ENCODE measurements at regions not wholly inside any gene's neighbourhood (a gene's known extent, or its start where the extent isn't known, plus 50 kb on each side); places are given as distances from the start of the nearest gene placed in this dataset.

DNA sequence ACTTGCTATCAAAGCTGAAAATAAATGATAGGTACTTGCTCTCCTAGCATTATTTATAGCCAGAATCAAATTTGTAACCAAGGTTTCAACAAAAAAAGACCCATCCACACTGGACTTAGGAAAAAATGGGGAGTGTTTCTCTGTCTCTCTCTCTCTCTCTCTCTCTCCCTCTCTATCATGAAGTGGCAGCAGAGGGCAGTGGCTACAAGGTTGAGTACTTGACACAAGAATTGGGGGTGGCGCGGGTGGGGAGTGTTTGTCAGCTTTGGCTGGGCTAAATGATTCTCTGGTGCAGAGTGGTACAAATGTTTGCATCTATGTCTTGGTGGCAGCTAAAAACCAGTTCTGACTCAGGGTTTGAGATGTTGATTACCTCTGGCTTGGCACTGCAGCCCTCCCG is 85.0 kb downstream of the RBM43 start:
- no peak overlapping the region for H2AFZ ChIP-seq (ENCODE audit: low read length)
- no peak for DNase-seq (ENCODE audit: insufficient read length, low spot score, missing footprints)
- H3K4me3 ChIP-seq (ENCODE audit: insufficient read depth, low read length): no peak overlapping the region
- H3K27me3 ChIP-seq (ENCODE audit: insufficient read depth, low read length): peaks cover 39% of the 10 kb centered on the region
- no peaks in the 10 kb centered on the region for H3K79me2 ChIP-seq (ENCODE audit: insufficient read depth, low read length)
- TF ChIP-seq, protein P1, sequence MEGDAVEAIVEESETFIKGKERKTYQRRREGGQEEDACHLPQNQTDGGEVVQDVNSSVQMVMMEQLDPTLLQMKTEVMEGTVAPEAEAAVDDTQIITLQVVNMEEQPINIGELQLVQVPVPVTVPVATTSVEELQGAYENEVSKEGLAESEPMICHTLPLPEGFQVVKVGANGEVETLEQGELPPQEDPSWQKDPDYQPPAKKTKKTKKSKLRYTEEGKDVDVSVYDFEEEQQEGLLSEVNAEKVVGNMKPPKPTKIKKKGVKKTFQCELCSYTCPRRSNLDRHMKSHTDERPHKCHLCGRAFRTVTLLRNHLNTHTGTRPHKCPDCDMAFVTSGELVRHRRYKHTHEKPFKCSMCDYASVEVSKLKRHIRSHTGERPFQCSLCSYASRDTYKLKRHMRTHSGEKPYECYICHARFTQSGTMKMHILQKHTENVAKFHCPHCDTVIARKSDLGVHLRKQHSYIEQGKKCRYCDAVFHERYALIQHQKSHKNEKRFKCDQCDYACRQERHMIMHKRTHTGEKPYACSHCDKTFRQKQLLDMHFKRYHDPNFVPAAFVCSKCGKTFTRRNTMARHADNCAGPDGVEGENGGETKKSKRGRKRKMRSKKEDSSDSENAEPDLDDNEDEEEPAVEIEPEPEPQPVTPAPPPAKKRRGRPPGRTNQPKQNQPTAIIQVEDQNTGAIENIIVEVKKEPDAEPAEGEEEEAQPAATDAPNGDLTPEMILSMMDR (IDR thresholded peaks at IDR 0.05; ENCODE audit: extremely low read depth, low read depth, low read length): no peak
- H3K4me2 ChIP-seq (ENCODE audit: insufficient read depth, low read length): no peak overlapping the region
- H3K36me3 ChIP-seq (ENCODE audit: insufficient read depth, low read length): no peaks in the 10 kb centered on the region
- no peaks in the 10 kb centered on the region for H4K20me1 ChIP-seq (ENCODE audit: insufficient read depth, low read length)
- H3K27ac ChIP-seq (ENCODE audit: low read depth, low read length): no peak overlapping the region
- no peaks in the 10 kb centered on the region for H3K9me3 ChIP-seq (ENCODE audit: low read depth, low read length)
- H3K4me1 ChIP-seq (ENCODE audit: insufficient read depth, low read length): no peaks in the 10 kb centered on the region

DNA sequence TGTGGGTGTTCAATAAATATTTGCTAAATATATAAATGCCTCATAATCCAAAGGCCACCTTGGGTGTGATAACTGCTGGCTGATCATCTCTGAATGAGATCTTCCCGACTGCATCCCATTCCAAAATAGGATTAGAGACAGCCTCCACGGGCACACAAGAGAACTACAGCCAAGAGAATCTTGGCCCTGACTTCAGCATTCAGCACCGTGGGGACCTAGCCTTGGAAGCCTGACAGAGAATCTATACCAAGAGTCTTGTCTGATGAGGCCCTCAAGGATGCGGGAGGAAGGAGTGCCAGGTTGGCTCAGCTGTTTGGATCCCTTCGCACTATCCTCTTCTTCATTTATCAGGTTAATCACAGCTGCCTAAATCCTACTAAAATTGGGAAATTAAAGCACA is 85.8 kb downstream of the RBM43 start:
- no peaks in the 10 kb centered on the region for H3K4me1 ChIP-seq (ENCODE audit: insufficient read depth, low read length)
- H3K36me3 ChIP-seq (ENCODE audit: insufficient read depth, low read length): no peaks in the 10 kb centered on the region
- H4K20me1 ChIP-seq (ENCODE audit: insufficient read depth, low read length): no peaks in the 10 kb centered on the region
- TF ChIP-seq, protein P1 (IDR thresholded peaks at IDR 0.05; ENCODE audit: extremely low read depth, low read depth, low read length): no peak
- H3K9me3 ChIP-seq (ENCODE audit: low read depth, low read length): no peaks in the 10 kb centered on the region
- H3K79me2 ChIP-seq (ENCODE audit: insufficient read depth, low read length): no peaks in the 10 kb centered on the region
- H3K4me2 ChIP-seq (ENCODE audit: insufficient read depth, low read length): no peak overlapping the region
- H2AFZ ChIP-seq (ENCODE audit: low read length): no peak overlapping the region
- no peak for DNase-seq (ENCODE audit: insufficient read length, low spot score, missing footprints)
- H3K27me3 ChIP-seq (ENCODE audit: insufficient read depth, low read length): peaks cover 35% of the 10 kb centered on the region
- H3K27ac ChIP-seq (ENCODE audit: low read depth, low read length): no peak overlapping the region
- no peak overlapping the region for H3K4me3 ChIP-seq (ENCODE audit: insufficient read depth, low read length)

DNA sequence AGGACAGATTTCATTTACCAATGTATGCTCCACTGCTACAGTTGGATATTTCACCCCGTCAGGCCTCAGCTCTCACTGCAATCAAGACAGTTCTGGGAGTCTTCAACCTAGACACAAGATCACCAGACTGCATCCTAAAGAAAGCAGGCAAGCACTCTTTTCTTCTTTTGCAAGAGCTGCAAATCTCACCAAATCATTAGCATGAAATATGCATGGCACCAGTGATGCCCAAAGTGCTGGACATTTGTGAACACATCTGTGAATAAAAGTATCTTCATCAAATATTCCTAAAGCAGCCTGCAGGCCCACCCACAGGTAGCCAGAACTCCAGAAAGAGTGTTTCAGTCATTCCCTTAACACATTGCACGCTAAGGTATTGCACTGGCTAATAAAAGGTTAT is 87.5 kb downstream of the RBM43 start:
- no peaks in the 10 kb centered on the region for H3K36me3 ChIP-seq (ENCODE audit: insufficient read depth, low read length)
- H3K9me3 ChIP-seq (ENCODE audit: low read depth, low read length): no peaks in the 10 kb centered on the region
- no peaks in the 10 kb centered on the region for H4K20me1 ChIP-seq (ENCODE audit: insufficient read depth, low read length)
- no peak overlapping the region for H3K27ac ChIP-seq (ENCODE audit: low read depth, low read length)
- H3K4me3 ChIP-seq (ENCODE audit: insufficient read depth, low read length): no peak overlapping the region
- TF ChIP-seq, protein P1 (IDR thresholded peaks at IDR 0.05; ENCODE audit: extremely low read depth, low read depth, low read length): no peak
- no peak for DNase-seq (ENCODE audit: insufficient read length, low spot score, missing footprints)
- no peaks in the 10 kb centered on the region for H3K79me2 ChIP-seq (ENCODE audit: insufficient read depth, low read length)
- H3K4me1 ChIP-seq (ENCODE audit: insufficient read depth, low read length): no peaks in the 10 kb centered on the region
- H3K4me2 ChIP-seq (ENCODE audit: insufficient read depth, low read length): no peak overlapping the region
- peaks cover 35% of the 10 kb centered on the region for H3K27me3 ChIP-seq (ENCODE audit: insufficient read depth, low read length)
- H2AFZ ChIP-seq (ENCODE audit: low read length): no peak overlapping the region

DNA sequence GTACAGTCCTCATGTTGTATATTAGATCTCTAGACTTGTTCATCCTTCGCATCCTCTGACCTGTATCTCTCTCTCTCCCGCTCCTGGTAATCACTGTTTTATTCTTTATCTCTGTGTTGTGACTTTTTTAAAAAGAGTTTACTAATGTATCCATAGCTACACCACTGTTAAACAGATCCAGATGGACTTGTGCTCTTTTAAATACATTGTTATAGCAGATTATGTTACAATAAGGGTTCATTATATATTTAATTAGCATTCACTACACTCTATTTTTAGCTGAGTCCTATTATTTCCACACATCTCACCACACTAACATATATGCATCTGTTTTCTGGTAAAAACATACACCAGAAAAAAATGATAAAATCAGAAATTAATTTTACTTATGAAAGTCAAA is 90.5 kb downstream of the RBM43 start:
- H3K79me2 ChIP-seq (ENCODE audit: insufficient read depth, low read length): no peaks in the 10 kb centered on the region
- no peaks in the 10 kb centered on the region for H4K20me1 ChIP-seq (ENCODE audit: insufficient read depth, low read length)
- TF ChIP-seq, protein P1 (IDR thresholded peaks at IDR 0.05; ENCODE audit: extremely low read depth, low read depth, low read length): no peak
- H3K4me3 ChIP-seq (ENCODE audit: insufficient read depth, low read length): no peak overlapping the region
- no peaks in the 10 kb centered on the region for H3K4me1 ChIP-seq (ENCODE audit: insufficient read depth, low read length)
- no peak overlapping the region for H3K27ac ChIP-seq (ENCODE audit: low read depth, low read length)
- H3K36me3 ChIP-seq (ENCODE audit: insufficient read depth, low read length): no peaks in the 10 kb centered on the region
- no peaks in the 10 kb centered on the region for H3K9me3 ChIP-seq (ENCODE audit: low read depth, low read length)
- no peak for DNase-seq (ENCODE audit: insufficient read length, low spot score, missing footprints)
- no peak overlapping the region for H3K4me2 ChIP-seq (ENCODE audit: insufficient read depth, low read length)
- H2AFZ ChIP-seq (ENCODE audit: low read length): no peak overlapping the region
- H3K27me3 ChIP-seq (ENCODE audit: insufficient read depth, low read length): peaks cover 25% of the 10 kb centered on the region

Data from osteoblast (primary cell).